OCI-LY1 (cell line): ENCODE measurements at regions not wholly inside any gene's neighbourhood (a gene's known extent, or its start where the extent isn't known, plus 50 kb on each side); places are given as distances from the start of the nearest gene placed in this dataset.
"Not testable (repeated sequence)": the region's sequence is repeated elsewhere in the genome, so short reads cannot be mapped to it uniquely, and the experiment has no call there.

Experiments used
- H2AFZ ChIP-seq: fragments of 200-600 bp; sonication (generic), shearing (Covaris generic); 2 replicates; pipeline ENCODE4 v1.6.0; 2014; ENCODE audit warnings: antibody characterized with exemption, mild to moderate bottlenecking, low read length
- H3F3A ChIP-seq: fragments of 200-600 bp; sonication (generic), shearing (Covaris generic); 2 replicates; pipeline ENCODE4 v1.6.0; 2014; ENCODE audit warnings: mild to moderate bottlenecking, antibody characterized with exemption, low read length, moderate library complexity; ENCODE audit not compliant: insufficient read depth
- H3K27ac ChIP-seq: fragments of 200-600 bp; sonication (generic); 2 replicates; pipeline ENCODE4 v1.5.1; 2014; ENCODE audit warnings: low read length, mixed run types, mild to moderate bottlenecking, low read depth; ENCODE audit not compliant: poor library complexity, severe bottlenecking
- H3K27me3 ChIP-seq: fragments of 200-600 bp; sonication (generic); 2 replicates; pipeline ENCODE4 v1.6.0; 2014; ENCODE audit warnings: antibody characterized with exemption, mild to moderate bottlenecking, low read length, moderate library complexity; ENCODE audit not compliant: insufficient read depth
- H3K36me3 ChIP-seq: fragments of 200-600 bp; sonication (generic); 2 replicates; pipeline ENCODE4 v1.6.1; 2014; ENCODE audit warnings: mild to moderate bottlenecking, antibody characterized with exemption, low read length, moderate library complexity, mixed read lengths; ENCODE audit not compliant: insufficient read depth
- H3K4me1 ChIP-seq: fragments of 200-600 bp; sonication (generic); 2 replicates; pipeline ENCODE4 v1.5.1; 2014; ENCODE audit warnings: mild to moderate bottlenecking, low read length, moderate library complexity; ENCODE audit not compliant: insufficient read depth, severe bottlenecking
- H3K4me2 ChIP-seq: fragments of 200-600 bp; sonication (generic), shearing (Covaris generic); 2 replicates; pipeline ENCODE4 v1.6.1; 2014; ENCODE audit warnings: low read length
- H3K4me3 ChIP-seq: fragments of 200-600 bp; sonication (generic); 2 replicates; pipeline ENCODE4 v1.5.1; 2014; ENCODE audit warnings: low read length, low read depth, mild to moderate bottlenecking, mixed read lengths; ENCODE audit not compliant: poor library complexity, severe bottlenecking
- H3K79me2 ChIP-seq: fragments of 200-600 bp; shearing (Covaris generic); 2 replicates; pipeline ENCODE4 v1.6.1; 2016; ENCODE audit warnings: mixed run types, low read length, mixed read lengths; ENCODE audit not compliant: insufficient read depth
- H3K9ac ChIP-seq: fragments of 200-600 bp; sonication (generic), shearing (Covaris generic); 2 replicates; pipeline ENCODE4 v1.6.1; 2014; ENCODE audit warnings: mild to moderate bottlenecking, low read length, mixed read lengths
- H3K9me2 ChIP-seq: fragments of 200-600 bp; sonication (generic), shearing (Covaris generic); 2 replicates; pipeline ENCODE4 v1.6.1; 2014; ENCODE audit warnings: low read depth, mild to moderate bottlenecking, low read length, mixed read lengths
- H3K9me3 ChIP-seq: fragments of 200-600 bp; shearing (Covaris generic); 2 replicates; pipeline ENCODE4 v1.6.1; 2014; ENCODE audit warnings: low read length, mixed read lengths
- H4K20me1 ChIP-seq: fragments of 200-600 bp; sonication (generic), shearing (Covaris generic); 2 replicates; pipeline ENCODE4 v1.6.0; 2016; ENCODE audit warnings: mild to moderate bottlenecking, low read length; ENCODE audit not compliant: insufficient read depth
- CTCF ChIP-seq: fragments of 200-600 bp; sonication (generic), shearing (Covaris generic); IDR thresholded peaks from 2 replicates; pipeline ENCODE4 v1.5.1; 2017; ENCODE audit warnings: mild to moderate bottlenecking, antibody characterized with exemption, low read length, moderate library complexity, mixed read lengths
- EZH2 ChIP-seq: fragments of 200-600 bp; sonication (generic), shearing (Covaris generic); IDR thresholded peaks from 2 replicates; pipeline ENCODE4 v1.8.0; 2017; ENCODE audit warnings: borderline replicate concordance, mixed run types, mild to moderate bottlenecking, antibody characterized with exemption, low read length, moderate library complexity, mixed read lengths

DNA sequence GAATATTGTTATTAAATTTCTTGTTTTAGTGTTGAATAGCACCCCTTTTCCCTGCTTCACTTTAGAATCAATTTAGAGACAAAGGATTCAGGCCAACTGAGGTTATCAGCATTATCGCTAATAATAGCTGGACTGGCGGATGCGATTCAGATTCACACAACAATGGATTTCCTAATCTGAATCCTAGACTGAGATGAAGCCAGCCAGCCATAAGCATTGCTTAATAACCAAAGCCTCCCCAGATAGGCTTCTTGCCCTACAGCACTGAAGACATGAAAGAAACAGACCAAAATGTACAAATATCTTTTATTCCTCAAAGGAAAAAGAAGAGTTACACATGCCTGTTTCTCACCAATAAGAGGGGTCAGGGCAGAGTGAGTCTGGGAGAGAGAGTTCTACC is 94.0 kb upstream of the FBXO28 start:
- not testable (repeated sequence) for H3K27me3 ChIP-seq, H3K9ac ChIP-seq, H3K9me3 ChIP-seq, H3K4me1 ChIP-seq, H3K79me2 ChIP-seq, H3K9me2 ChIP-seq, H4K20me1 ChIP-seq, H3K27ac ChIP-seq, H3K4me3 ChIP-seq, H3F3A ChIP-seq, H3K36me3 ChIP-seq, H3K4me2 ChIP-seq, H2AFZ ChIP-seq

- H3K9me3 ChIP-seq, H3K4me3 ChIP-seq, H3K4me2 ChIP-seq, H4K20me1 ChIP-seq, H3K4me1 ChIP-seq, H3F3A ChIP-seq, H3K79me2 ChIP-seq, H3K9me2 ChIP-seq, H3K27ac ChIP-seq, H3K27me3 ChIP-seq, H2AFZ ChIP-seq, H3K9ac ChIP-seq, H3K36me3 ChIP-seq: not testable (repeated sequence)
Observed at GRCh38 chr1:224015782-224016181, 98.1 kb upstream of the FBXO28 start.

GRCh38 chr1:224014330-224014649 is 99.6 kb upstream of the FBXO28 start:
- no peak for TF ChIP-seq EZH2
- TF ChIP-seq CTCF = no peak
- Histone ChIP-seq H3K4me2 (no peak overlapping the region), H2AFZ (no peak overlapping the region), H3K27ac (no peak overlapping the region), H3K9me3 (peaks cover 8% of the 10 kb centered on the region), H3K9ac (no peak overlapping the region), H3K4me3 (no peak overlapping the region), H3K9me2 (no peaks in the 10 kb centered on the region), H4K20me1 (no peaks in the 10 kb centered on the region), H3K79me2 (no peaks in the 10 kb centered on the region), H3K4me1 (no peaks in the 10 kb centered on the region), H3K36me3 (no peaks in the 10 kb centered on the region; the same call in 1 of the 2 replicates), H3F3A (no peaks in the 10 kb centered on the region), H3K27me3 (no peaks in the 10 kb centered on the region)

DNA sequence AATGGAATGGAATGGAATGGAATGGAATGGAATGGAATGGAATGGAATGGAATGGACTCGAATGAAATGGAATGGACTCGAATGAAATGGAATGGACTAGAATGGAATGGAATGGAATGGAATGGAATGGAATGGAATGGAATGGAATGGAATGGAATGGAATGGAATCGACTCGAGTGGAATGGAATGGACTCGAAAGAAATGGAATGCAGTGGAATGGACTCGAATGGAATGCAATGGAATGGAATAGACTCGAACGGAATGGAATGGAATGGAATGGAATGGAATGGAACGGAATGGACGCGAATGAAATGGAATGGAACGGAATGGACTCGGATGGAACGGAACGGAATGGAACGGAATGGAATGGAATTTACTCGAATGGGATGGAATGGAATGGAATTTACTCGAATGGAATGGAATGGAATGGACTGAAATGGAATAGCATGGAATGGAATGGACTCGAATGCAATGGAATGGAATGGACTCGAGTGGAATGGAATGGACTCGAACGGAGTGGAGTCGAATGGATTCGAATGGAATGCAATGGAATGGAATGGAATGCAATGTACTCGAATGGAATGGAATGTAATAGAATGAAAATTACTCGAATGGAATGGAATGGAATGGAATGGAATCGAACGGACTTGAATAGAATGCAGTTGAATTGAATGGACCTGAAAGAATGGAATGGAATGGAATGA is 100.1 kb upstream of the FBXO28 start:
- H3K4me2 ChIP-seq, H3K9me2 ChIP-seq, H3F3A ChIP-seq, H3K27me3 ChIP-seq, H3K4me3 ChIP-seq, H3K36me3 ChIP-seq, H3K4me1 ChIP-seq, H3K9ac ChIP-seq, H3K9me3 ChIP-seq, H2AFZ ChIP-seq, H4K20me1 ChIP-seq, H3K27ac ChIP-seq, H3K79me2 ChIP-seq: not testable (repeated sequence)

DNA sequence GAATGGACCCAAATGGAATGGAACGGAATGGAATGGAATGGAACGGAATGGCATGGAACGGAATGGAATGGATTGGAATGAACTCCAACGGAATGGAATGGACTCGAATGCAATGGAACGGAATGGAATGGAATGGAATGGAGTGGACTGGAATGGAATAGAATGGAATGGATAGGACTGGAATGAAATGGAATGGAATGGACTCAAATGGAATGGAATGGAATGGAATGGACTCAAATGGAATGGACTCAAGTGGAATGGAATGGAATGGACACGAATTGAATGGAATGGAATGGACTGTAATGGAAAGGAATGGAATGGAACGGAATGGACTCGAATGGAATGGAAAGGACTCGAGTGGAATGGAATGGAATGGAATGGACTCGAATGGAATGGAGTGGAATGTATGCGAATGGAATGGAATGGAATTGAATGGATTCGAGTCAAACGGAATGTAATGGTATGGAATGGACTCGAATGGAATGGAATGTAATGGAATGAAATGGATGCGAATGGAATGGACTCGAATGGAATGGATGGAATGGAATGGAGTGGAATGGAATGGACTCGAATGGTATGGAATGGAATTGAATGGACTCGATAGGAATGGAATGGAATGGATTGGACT is 101.0 kb upstream of the FBXO28 start:
- H3K9me2 ChIP-seq, H3K36me3 ChIP-seq, H2AFZ ChIP-seq, H3K4me2 ChIP-seq, H3K4me3 ChIP-seq, H3K79me2 ChIP-seq, H4K20me1 ChIP-seq, H3K27me3 ChIP-seq, H3K9me3 ChIP-seq, H3K27ac ChIP-seq, H3F3A ChIP-seq, H3K9ac ChIP-seq, H3K4me1 ChIP-seq: not testable (repeated sequence)

DNA sequence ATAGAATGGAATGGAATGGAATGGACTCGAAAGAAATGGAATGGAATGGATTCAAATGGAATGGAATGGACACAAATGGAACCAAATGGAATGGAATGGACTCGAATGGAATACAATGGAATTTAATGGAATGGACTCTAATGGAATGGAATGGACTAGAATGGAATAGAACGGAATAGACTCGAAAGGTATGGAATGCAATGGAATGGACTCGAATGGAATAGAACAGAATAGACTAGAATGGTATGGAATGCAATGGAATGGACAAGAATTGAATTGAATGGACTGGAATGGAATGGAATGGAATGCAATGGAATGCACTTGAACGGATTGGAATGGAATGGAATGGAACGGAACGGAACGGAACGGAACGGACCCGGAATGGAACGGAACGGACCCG is 101.7 kb upstream of the FBXO28 start:
- H3K9ac ChIP-seq, H3K4me3 ChIP-seq, H3K36me3 ChIP-seq, H3K27ac ChIP-seq, H3K79me2 ChIP-seq, H3K27me3 ChIP-seq, H4K20me1 ChIP-seq, H3K4me1 ChIP-seq, H3K9me2 ChIP-seq, H3K9me3 ChIP-seq, H3F3A ChIP-seq, H2AFZ ChIP-seq, H3K4me2 ChIP-seq: not testable (repeated sequence)

- H3K27ac ChIP-seq, H3K27me3 ChIP-seq, H3K4me1 ChIP-seq, H3K9ac ChIP-seq, H2AFZ ChIP-seq, H4K20me1 ChIP-seq, H3F3A ChIP-seq, H3K4me2 ChIP-seq, H3K4me3 ChIP-seq, H3K9me3 ChIP-seq, H3K79me2 ChIP-seq, H3K9me2 ChIP-seq, H3K36me3 ChIP-seq: not testable (repeated sequence)
Observed at GRCh38 chr1:224011751-224012150, 102.2 kb upstream of the FBXO28 start.
